HepG2 (cell line): ENCODE measurements at regions not wholly inside any gene's neighbourhood (a gene's known extent, or its start where the extent isn't known, plus 50 kb on each side); places are given as distances from the start of the nearest gene placed in this dataset.

Experiments
- ATF3 ChIP-seq: sonication (generic); formaldehyde crosslinking; IDR thresholded peaks from 2 replicates; pipeline ENCODE4 v1.4.0; 2020; ENCODE audit warnings: missing genetic modification reagents
- CBX2 ChIP-seq, 2 experiments: fragments of 200-600 bp in 1 of 2; sonication (generic); formaldehyde crosslinking in 1 of 2; IDR thresholded peaks; 2 replicates each; pipeline versions ENCODE4 v1.7.0 to v1.8.1; 2018 to 2022; ENCODE audit warnings: low read depth in 2 of 2, low read length in 1 of 2, mild to moderate bottlenecking in 1 of 2, missing genetic modification reagents in 1 of 2
- CEBPZ ChIP-seq: IDR thresholded peaks from 2 replicates; pipeline ENCODE4 v1.6.1; 2012; ENCODE audit warnings: low read length, improper control_type of control experiment
- CHD2 ChIP-seq: IDR thresholded peaks from 2 replicates; pipeline ENCODE4 v1.6.1; 2011; ENCODE audit warnings: low read depth, low read length, improper control_type of control experiment
- DR1 ChIP-seq: sonication (generic); formaldehyde crosslinking; IDR thresholded peaks from 2 replicates; pipeline ENCODE4 v1.8.0; 2021; ENCODE audit warnings: mild to moderate bottlenecking, missing genetic modification reagents, inconsistent platforms
- ESRRA ChIP-seq: sonication (generic); formaldehyde crosslinking; IDR thresholded peaks from 2 replicates; pipeline ENCODE4 v1.5.1; 2020; ENCODE audit warnings: mild to moderate bottlenecking, low read depth, missing genetic modification reagents
- GMEB2 ChIP-seq: IDR thresholded peaks from 2 replicates; pipeline ENCODE4 v1.6.1; 2016; ENCODE audit warnings: missing biosample characterization, missing genetic modification reagents, low read depth
- TCF7L2 ChIP-seq: IDR thresholded peaks from 2 replicates; pipeline ENCODE4 v1.6.1; 2011; ENCODE audit warnings: mild to moderate bottlenecking, low read depth, low read length, moderate library complexity
- ZNF350 ChIP-seq: sonication (generic); formaldehyde crosslinking; IDR thresholded peaks from 2 replicates; pipeline ENCODE4 v1.4.0; 2020; ENCODE audit warnings: mild to moderate bottlenecking, low read depth, missing genetic modification reagents, borderline replicate concordance

- TF ChIP-seq ATF3 (CRISPR knock-in tag) (no peak), DR1 (CRISPR knock-in tag) (no peak), CHD2 (no peak), ZNF350 (CRISPR knock-in tag) (no peak), CEBPZ (no peak), ESRRA (CRISPR knock-in tag) (no peak), GMEB2 (CRISPR knock-in tag) (no peak), CBX2 (IDR thresholded peaks at IDR 0.05; ENCODE audit: low read depth, low read length) (no peak), CBX2 (CRISPR knock-in tag; IDR thresholded peaks at IDR 0.05; ENCODE audit: low read depth) (no peak), TCF7L2 (no peak)
These were observed 86.2 kb downstream of the TEX35 start (continued) for GRCh38 chr1:178599087-178599486.
